ENCODE measurements at regions not wholly inside any gene's neighbourhood (a gene's known extent, or its start where the extent isn't known, plus 50 kb on each side); places are given as distances from the start of the nearest gene placed in this dataset.
"Not testable (repeated sequence)": the region's sequence is repeated elsewhere in the genome, so short reads cannot be mapped to it uniquely, and the experiment has no call there.

DNA sequence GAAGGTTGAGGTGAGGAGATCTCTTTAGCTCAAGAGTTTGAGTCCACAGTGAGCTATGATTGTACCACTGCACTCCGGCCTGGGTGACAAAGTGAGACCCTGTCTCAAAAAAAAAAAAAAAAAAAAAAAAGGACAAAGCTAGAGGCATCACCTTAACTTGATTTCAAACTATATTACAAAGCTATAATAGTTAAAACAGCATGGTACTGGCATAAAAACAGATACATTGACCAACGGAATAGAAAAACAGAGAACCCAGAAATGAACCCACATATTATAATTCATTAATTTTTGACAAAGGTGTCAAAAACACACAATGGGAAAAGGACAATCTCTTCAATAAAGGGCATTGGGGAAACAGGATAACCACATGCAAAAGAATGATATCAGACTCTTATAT, 50.8 kb upstream of the MBOAT1 start:
- no peak for DNase-seq (ENCODE audit: low read depth in 2 of 2)

DNA sequence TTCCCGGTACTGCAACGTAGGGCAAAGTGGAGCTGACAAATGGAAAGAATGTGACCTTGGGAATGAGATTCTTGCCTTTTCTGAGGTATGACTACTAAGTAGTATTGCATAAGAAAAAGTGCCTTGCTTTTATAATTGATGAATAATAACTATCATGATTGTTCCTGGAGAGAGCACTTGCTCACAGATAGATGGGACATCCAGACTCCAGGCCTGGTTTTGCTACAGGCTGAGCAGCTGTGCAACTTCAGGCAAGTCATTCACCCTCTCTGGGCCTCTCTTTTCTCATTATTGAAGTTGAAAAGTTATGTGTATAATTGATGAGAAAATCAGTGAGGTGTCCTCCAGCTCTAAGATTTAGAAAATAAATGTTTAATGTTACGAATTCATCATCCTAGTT, 53.6 kb upstream of the MBOAT1 start:
- DNase-seq (ENCODE audit: low read depth in 2 of 2): no peak

DNA sequence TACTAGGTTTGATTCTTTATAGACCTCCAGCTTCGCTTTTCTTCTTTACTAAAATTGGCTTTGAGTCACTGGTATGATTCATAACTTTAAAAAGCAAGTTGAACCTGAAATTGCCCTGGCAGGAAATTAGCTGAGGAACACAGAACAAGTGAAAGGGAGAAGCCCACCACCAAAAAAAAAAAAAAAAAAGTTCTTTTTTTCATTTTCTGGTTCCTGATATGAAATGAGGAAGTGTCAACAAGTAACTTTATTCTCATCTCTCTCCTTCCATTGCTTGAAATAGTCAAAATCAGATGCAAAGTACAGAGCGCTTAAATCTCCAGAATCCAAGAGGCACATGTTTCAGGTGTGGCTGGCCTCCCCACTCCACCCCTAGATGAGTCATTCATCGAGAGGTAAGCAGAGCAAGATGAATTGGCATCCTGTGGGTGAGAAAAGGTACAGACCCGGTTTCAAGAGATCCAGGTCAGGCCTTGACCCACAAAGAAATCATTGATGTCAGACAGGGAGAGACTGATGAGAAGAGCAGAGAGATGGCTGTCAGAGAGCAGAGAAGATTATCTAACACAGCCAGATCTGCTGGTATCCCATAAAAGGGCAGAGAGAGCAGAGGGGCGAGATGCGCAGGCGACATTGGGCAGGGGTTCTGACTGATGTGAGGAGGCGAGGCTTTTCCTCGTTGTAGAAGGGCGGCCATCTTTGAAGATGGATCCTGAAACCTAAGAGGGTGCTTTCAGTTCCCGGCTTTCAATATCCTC, 54.8 kb upstream of the MBOAT1 start:
- DNase-seq (ENCODE audit: low read depth in 2 of 2): no peak

DNA sequence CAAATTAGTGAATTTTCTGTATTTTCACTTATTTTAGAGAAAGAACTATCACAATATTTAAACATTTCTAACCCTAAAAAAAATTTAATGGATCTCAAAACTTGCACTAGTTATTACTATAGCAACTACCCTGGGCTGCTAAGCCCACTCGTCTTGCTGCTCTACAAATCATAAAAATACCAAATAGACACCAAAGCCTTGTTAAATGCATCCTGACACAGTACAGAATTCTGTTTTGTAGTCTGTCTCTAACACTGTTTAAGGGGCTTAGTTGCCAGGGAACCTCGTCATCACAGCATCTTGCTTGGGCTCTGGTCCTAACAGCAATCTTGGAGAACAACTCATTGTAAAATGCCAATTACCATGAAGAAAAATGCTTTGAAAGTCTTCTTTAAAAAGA, 56.9 kb upstream of the MBOAT1 start:
- no peak for DNase-seq (ENCODE audit: low read depth in 2 of 2)

DNA sequence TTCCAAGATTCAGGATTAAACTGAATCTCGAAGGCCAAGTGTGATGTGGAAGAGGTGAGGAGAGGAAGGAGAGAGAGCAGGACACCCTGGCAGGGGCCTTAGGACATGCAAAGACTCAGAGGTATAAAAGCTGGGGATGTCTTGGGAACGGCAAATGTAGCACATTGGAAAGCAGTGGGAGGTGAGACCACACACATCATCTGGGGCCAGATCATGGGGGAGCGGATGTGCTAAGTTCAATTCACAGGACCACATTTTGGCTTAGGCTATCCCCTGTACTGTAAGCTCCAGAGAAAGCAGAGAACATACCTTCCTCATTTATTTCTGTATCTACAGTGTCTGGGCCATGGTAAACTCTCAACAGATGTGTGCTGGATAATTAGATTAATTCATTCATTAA, 59.5 kb upstream of the MBOAT1 start:
- DNase-seq (ENCODE audit: low read depth in 2 of 2): no peak

DNA sequence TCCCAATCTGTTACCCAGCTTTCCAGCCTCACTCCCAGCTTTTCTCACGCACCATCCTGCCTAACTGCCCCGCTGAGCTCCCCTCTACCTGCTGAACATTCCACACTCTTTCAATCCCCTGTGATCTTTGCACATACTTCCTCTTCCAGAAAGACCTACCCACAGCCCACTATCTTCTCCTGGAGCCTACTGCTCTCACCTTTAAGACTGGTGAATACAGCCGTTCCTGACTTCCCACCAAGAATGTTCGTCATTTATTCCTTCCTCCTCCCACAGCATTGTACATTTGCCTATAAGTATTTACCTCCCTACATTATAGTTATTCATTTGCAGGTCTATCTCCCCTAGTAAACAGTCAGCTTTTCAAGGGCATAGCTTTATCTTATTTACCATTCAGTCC, 61.9 kb upstream of the MBOAT1 start:
- DNase-seq (ENCODE audit: low read depth in 2 of 2): no peak

DNA sequence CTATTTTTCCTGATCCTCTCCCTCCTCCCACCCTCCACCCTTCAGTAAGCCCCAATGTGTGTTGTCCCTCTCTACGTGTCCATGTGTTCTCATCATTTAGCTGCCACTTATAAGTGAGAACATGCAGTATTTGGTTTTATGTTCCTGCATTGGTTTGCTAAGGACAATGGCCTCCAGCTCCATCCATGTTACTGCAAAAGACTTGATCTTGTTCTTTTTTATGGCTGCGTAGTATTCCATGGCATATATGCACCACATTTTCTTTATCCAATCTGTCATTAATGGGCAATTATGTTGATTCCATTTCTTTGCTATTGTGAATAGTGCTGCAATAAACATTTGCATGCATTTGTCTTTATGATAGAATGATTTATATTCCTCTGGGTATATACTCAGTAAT, 63.6 kb upstream of the MBOAT1 start:
- DNase-seq (ENCODE audit: low read depth in 2 of 2): not testable (repeated sequence)

DNA sequence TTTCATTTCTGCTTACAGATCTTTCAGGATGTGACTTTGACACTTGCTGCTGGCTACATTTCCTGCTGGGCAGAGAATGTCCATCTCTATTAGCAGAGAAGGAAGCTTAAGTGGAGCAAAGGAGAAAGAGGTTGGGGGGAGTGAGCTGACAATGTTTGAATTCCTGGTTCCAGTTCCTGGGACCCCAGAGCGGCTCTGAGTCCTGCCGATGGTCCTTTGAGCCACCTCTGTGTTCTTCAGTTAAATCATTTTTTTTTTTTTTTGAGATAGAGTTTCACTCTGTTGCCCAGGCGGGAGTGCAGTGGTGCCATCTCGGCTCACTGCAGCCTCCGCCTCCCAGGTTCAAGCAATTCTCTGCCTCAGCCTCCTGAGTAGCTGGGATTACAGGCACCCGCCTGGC, 65.5 kb upstream of the MBOAT1 start:
- DNase-seq (ENCODE audit: low read depth in 2 of 2): peak in 1 of 2 donors; percentile 19

DNA sequence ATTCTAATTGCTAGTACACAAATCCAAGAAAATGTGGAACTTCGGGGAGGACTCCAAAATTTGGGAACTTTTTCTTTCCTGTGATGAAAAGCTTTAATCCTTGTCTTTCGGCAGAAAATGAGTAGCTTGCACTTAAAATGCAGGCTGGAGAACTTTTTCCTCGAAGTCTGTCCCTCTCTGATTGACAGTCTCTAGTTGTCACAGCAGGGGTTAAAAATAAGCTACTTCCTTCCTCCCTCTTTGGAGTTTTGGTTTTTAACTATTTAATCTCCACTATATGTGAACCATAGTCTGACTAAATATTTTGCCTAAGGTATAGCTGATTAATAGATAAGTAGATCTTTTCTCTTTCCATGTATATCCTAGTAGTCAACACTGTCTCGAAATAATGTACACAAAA, 66.8 kb upstream of the MBOAT1 start:
- no peak for DNase-seq (ENCODE audit: low read depth in 2 of 2)

DNA sequence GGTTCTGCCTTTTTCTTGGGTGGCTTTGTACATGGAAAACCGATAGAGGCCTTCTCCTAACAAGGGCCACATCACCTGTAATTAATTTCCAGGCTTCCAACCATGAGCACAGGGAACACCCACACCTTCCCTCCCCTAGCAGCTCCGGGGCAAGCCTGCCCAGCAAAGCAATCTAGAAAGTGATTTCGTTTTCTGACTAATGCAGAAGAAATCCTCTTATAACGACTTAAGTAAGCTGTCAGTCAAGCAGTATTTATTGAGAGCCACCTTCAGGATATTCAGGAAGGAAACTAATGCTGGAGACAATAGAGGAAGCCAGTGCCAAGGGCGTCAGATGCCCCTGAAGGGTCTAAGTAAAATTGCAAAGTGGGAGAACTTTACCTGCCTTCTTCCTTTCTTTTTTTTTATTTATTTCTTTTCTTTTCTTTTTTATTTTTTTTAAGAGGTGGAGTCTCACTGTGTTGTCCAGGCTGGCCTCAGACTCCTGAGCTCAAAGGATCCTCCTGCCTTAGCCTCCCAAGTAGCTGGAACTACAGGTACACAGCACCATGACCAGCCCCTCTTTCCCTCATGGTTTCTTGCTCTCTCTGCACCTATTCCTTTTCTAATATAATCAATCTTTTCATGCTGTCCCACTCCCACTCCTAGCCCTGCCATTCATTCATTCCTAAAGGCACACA, 67.5 kb upstream of the MBOAT1 start:
- no peak for DNase-seq (ENCODE audit: low read depth in 2 of 2)

DNA sequence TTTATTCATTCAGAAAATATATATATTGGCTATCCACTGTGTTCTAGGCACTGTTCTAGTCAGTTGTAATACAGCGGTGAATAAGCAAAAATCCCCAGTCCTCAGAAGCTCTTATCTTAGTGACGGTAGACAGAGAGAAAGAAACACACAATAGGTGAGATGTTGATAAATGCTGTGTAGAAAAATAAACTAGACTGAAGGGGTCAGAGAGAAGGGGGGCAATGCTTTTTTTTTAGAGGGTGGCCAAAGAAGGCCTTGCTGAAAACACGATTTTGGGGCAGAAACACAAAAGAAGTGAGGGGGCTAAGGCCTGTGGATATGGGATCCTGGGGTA, 68.0 kb upstream of the MBOAT1 start:
- no peak for DNase-seq (ENCODE audit: low read depth in 2 of 2)

DNA sequence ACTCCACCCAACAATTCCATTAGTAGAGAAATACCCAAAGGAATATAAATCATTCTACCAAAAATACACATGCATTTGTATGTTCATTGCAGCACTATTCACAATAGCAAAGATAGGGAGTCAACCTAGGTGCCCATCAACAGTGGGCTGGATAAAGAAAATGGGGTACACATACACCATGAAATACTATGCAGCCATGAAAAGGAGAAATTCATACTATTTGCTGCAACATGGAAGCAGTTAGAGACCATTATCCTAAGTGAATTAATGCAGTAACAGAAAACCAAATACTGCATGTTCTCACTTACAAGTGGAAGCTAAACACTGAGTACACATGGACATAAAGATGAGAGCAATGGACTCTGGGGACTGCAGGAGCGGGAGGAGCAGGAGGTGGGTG, 72.4 kb upstream of the MBOAT1 start:
- DNase-seq (ENCODE audit: low read depth in 2 of 2): no peak

DNA sequence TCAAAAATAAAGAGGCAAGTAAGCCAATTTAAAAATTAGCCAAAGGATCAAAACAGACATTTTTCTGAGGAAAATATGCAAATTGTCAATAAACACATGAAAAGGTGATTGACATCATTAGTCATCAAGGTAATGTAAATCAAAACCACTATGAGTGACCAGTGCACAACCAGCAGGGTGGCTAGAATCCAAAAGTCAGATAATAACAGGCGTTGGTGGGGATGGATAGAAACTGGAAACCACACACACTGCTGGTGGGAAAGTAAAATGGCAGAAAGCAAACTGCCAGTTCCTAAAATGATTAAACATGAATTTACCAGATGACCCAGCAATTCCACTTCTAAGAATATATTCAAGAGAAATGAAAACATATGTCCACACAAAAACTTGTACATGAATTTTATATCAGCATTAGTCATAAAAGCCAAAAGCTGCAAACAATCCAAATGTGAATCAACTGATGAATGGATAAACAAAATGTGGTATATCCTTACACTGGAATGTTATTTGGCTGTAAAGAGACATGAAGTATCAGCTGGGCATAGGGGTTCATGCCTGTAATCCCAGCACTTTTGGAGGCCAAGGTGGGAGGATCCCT, 74.8 kb upstream of the MBOAT1 start:
- DNase-seq (ENCODE audit: low read depth in 2 of 2): no peak

DNA sequence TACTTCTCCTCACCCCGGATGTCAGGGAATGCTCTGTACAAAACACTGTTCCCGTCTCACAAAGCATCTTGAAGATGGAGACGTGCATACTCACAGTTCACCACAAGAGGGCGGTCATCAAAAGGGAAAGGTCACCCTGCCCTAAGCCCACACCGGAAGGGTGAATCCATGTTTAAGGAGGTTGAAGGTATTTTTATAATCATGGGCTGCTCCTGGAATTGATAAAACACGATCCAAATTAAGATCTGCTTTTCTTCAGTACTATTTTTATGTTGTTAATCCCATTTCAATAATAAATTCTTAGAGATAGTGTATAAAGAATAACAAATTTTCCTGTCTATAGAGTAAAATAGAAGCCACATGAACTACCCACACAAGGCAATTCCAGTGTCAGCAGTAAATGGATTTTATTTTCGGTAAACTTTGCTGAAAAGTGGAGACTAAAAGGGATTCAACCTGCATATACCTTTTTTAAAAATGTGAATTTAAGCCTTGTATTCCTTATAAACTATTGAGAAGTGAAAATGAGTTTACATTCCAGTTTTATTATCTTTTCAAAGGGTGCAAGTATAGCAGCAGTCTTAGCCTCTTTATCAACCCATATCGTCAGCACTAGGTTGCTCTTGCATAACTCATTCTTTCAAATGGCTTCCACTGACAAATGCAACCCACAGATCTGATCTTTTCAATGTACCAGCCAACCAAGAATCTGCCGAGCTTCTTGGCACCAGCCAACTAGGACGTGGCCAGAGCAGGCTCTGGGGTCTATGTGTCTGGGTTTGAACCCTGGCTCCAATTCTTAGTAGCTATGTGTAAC, 79.7 kb upstream of the MBOAT1 start:
- peak; percentile 76 to 80 for DNase-seq (ENCODE audit: low read depth in 2 of 2)

DNA sequence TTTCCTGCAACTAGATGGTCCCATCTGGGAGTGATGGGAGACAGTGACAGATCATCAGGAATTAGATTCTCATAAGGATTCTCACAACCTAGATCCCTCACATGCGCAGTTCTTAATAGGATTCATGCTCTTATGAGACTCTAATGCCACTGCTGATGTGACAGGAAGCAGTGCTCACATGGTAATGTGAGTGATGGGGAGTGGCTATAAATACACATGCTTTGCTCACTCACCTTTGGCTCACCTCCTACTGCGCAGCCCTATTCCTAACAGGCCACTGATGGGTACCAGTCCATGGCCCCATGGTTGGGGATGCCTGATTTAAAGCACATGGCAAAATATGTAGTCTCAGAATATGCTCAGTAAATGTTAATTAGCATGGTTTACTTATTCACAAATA, 80.6 kb upstream of the MBOAT1 start:
- DNase-seq (ENCODE audit: low read depth in 2 of 2): no peak

DNA sequence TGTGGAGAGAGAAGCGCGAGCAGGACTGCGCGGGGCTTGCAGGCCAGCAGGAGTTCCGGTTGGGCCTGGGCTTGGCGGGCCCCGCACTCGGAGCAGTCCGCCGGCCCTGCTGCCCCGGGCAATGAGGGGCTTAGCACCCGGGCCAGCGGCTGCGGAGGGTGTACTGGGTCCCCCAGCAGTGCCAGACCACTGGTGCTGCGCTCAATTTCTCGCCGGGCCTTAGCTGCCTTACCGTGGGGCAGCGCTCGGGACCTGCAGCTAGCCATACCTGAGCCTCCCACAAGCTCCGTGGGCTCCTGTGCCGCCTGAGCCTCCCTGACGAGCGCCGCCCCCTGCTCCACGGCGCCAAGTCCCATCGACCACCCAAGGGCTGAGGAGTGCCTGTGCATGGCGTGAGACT, 89.0 kb upstream of the MBOAT1 start:
- DNase-seq (ENCODE audit: low read depth in 2 of 2): no peak

DNA sequence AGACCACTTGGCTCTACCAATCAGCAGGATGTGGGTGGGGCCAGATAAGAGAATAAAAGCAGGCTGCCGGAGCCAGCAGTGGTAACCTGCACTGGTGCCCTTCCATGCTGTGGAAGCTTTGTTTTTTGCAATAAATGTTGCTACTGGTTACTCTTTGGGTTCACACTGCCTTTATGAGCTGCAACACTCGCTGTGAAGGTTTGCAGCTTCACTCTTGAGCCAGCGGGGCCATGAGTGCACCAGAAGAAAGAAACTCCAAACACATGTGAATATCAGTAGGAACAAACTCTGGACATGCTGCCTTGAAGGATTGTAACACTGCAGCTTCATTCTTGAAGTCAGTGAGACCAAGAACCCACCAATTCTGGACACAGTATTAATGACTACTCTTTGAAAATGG, 89.9 kb upstream of the MBOAT1 start:
- DNase-seq (ENCODE audit: low read depth in 2 of 2): no peak

DNA sequence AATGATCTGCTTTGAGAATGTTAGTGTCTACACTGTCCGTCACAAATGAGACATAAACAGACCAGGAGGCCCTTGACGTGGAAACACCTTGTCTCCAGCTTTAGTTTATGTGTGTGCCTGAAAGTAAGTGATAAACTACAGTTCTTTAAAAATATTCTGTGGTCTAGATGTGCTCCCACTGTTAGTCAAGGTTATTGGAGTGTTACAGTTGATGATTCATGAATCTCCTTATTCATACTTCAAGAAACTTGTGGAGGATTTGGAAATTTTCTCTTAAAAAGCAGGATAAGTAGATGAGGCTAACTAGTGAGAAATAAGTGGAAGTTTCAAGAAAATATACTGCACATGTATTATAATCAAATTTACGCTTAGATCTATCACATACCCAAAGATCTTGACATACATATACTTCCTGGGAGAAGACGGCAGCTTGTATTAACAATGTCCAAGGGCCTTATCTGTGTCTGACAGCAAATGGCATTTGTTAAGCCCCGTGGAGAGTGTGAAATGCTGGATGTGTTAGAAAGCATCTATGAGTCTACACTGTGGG, 90.5 kb upstream of the MBOAT1 start:
- DNase-seq (ENCODE audit: low read depth in 2 of 2): no peak

DNA sequence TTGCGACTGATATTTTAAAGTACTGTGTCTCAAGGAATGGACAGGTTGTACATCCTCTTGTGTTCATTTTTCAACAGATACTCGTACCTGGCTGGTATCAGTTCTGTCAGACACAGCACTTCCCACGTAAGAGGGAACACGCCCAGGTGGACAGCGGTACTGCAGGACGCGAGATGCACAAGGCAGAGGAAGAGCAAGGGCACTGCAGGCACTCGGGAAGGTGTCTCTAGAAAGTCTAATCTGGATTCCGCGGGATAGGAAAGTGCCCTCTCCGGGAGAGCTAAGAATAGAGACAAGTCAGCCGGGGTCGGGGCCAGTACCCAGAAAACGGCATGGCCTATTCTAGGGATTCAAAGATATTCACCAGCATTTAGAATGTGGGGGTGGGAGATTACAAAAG, 94.2 kb upstream of the MBOAT1 start:
- DNase-seq (ENCODE audit: low read depth in 2 of 2): no peak

DNA sequence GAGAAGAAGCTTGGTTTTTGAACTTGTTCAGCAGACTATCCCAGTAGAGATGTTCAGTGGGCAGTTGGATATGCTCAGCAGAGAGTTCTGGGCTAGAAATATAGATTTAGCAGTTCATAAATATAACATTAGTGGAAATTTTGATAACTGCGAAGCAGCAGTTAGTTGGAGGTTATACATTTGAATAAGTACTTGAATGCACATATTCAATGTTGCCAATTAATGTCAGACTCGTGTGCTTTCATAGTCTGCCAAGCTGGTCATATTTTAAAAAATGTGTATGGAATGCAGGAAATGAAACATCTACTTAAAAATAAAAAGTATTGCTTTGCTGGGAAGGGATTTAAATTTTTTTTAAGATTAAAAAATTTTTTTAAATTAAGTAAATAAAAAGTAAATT, 92.5 kb upstream of the E2F3 start:
- no peak for DNase-seq (ENCODE audit: low read depth in 2 of 2)

DNA sequence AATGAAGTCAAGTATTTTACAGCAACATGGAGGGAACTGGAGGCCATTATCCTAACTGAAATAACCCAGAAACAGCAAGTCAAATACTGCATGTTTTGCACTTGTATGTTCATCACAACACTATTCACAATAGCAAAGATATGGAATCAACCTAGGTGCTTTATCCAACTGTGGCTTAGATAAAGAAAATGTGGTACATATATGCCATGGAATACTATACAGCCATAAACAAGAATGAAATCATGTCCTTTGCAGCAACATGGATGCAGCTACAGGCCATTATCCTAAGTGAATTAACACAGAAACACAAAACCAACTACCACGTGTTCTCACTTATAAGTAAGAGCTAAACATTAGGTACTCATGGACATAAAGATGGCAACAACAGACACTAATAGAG, 91.5 kb upstream of the E2F3 start:
- DNase-seq (ENCODE audit: low read depth in 2 of 2): no peak

DNA sequence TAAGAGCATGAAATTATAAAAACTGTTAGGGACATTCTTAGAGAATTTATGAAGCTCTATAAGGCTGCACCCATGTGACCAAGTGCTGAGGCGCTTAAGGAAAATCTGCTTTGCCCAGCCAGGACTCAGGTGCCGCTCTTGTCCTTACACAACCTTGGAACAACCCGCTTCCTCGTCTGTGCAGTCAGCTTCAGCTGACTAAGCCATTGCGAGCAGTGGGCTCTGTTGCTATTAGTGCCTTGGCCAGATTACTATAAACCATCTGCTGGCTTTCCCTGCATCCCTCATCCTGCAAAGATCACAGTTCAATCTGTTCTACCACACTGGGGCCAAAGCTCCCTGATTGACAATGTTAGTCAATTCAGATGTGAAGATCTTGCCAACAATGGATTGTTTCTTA, 89.1 kb upstream of the E2F3 start:
- DNase-seq (ENCODE audit: low read depth in 2 of 2): no peak

Data from lung microvascular endothelial cell (primary cell).